HEK293 (cell line): ENCODE measurements at regions not wholly inside any gene's neighbourhood (a gene's known extent, or its start where the extent isn't known, plus 50 kb on each side); places are given as distances from the start of the nearest gene placed in this dataset.

Experiments
- CTCF ChIA-PET: fragments of 350-600 bp; formaldehyde crosslinking; extraction: SDS; loops from one replicate; lab custom pipeline; 2021; ENCODE audit warnings: antibody characterized with exemption; lab: Yijun Ruan, JAX
- POLR2A ChIA-PET: fragments of 300-600 bp; formaldehyde crosslinking; extraction: SDS; loops from one replicate; lab custom pipeline; 2020; ENCODE audit warnings: antibody characterized with exemption, inconsistent platforms; lab: Yijun Ruan, JAX
- H3K27ac ChIP-seq: fragments of 200-500 bp; sonication (Bioruptor generic); 2 replicates; pipeline ENCODE4 v1.5.1; 2014; ENCODE audit warnings: low read depth, low read length, control low read depth, inconsistent platforms; ENCODE audit errors: extremely low read depth
- H3K36me3 ChIP-seq, 2 experiments: fragments of 200-500 bp in 1 of 2; sonication (Bioruptor generic) in 1 of 2; 1 replicate in 1 of 2; 2 replicates in 1 of 2; pipeline ENCODE4 v1.5.1; 2014 to 2017; ENCODE audit warnings: inconsistent platforms in 2 of 2, low read length in 2 of 2; ENCODE audit not compliant: control insufficient read depth in 2 of 2, insufficient read depth in 1 of 2
- H3K4me1 ChIP-seq: fragments of 200-500 bp; sonication (Bioruptor generic); 2 replicates; pipeline ENCODE4 v1.5.1; 2014; ENCODE audit warnings: mild to moderate bottlenecking, low read length, inconsistent platforms; ENCODE audit not compliant: control insufficient read depth, insufficient read depth
- H3K4me3 ChIP-seq: 2 replicates; pipeline ENCODE4 v1.5.1; 2011; ENCODE audit warnings: low read depth, mild to moderate bottlenecking, control low read depth, low read length, moderate library complexity
- H3K9me3 ChIP-seq: fragments of 200-500 bp; sonication (Bioruptor generic); 2 replicates; pipeline ENCODE4 v1.5.1; 2014; ENCODE audit warnings: low read depth, low read length, inconsistent platforms; ENCODE audit not compliant: control insufficient read depth, insufficient read depth
- PRDM4 ChIP-seq: fragments of 450-650 bp; formaldehyde crosslinking; IDR thresholded peaks from 2 replicates; pipeline ENCODE4 v1.5.1; 2017; ENCODE audit warnings: missing biosample characterization, missing genetic modification characterization
- RBAK ChIP-seq: fragments of 450-650 bp; formaldehyde crosslinking; IDR thresholded peaks from 2 replicates; pipeline ENCODE4 v1.5.1; 2016; ENCODE audit warnings: missing biosample characterization, missing genetic modification characterization
- SALL2 ChIP-seq: fragments of 450-650 bp; formaldehyde crosslinking; IDR thresholded peaks from 2 replicates; pipeline ENCODE4 v1.5.0; 2017; ENCODE audit warnings: missing biosample characterization, mild to moderate bottlenecking, missing genetic modification characterization, borderline replicate concordance
- SP2 ChIP-seq: fragments of 450-650 bp; formaldehyde crosslinking; IDR thresholded peaks from 2 replicates; pipeline ENCODE4 v1.5.1; 2016; ENCODE audit warnings: missing biosample characterization, missing genetic modification characterization
- SP7 ChIP-seq: fragments of 450-650 bp; formaldehyde crosslinking; IDR thresholded peaks from 2 replicates; pipeline ENCODE4 v1.5.1; 2016; ENCODE audit warnings: missing biosample characterization, missing genetic modification characterization
- ZBTB1 ChIP-seq: fragments of 450-650 bp; formaldehyde crosslinking; IDR thresholded peaks from 2 replicates; pipeline ENCODE4 v1.5.1; 2016; ENCODE audit warnings: missing biosample characterization, missing genetic modification characterization
- ZBTB21 ChIP-seq: fragments of 450-650 bp; formaldehyde crosslinking; IDR thresholded peaks from 2 replicates; pipeline ENCODE4 v1.5.1; 2017; ENCODE audit warnings: missing biosample characterization, missing genetic modification characterization
- ZBTB49 ChIP-seq: fragments of 450-650 bp; formaldehyde crosslinking; IDR thresholded peaks from 2 replicates; pipeline ENCODE4 v1.5.1; 2016; ENCODE audit warnings: missing biosample characterization, missing genetic modification characterization, low read depth
- ZNF132 ChIP-seq: fragments of 450-650 bp; formaldehyde crosslinking; IDR thresholded peaks from 2 replicates; pipeline ENCODE4 v1.5.1; 2017; ENCODE audit warnings: missing biosample characterization, missing genetic modification characterization, borderline replicate concordance
- ZNF19 ChIP-seq: fragments of 450-650 bp; formaldehyde crosslinking; IDR thresholded peaks from 2 replicates; pipeline ENCODE4; 2016; ENCODE audit warnings: missing biosample characterization, missing genetic modification characterization, low read depth
- ZNF311 ChIP-seq: fragments of 450-650 bp; formaldehyde crosslinking; IDR thresholded peaks from 2 replicates; pipeline ENCODE4 v1.5.1; 2017; ENCODE audit warnings: missing biosample characterization, missing genetic modification characterization, borderline replicate concordance
- ZNF335 ChIP-seq: fragments of 450-650 bp; formaldehyde crosslinking; conservative IDR thresholded peaks from 2 replicates; pipeline ENCODE4 v1.5.1; 2016; ENCODE audit warnings: missing biosample characterization, missing genetic modification characterization
- ZNF404 ChIP-seq: fragments of 450-650 bp; formaldehyde crosslinking; IDR thresholded peaks from 2 replicates; pipeline ENCODE4 v1.5.1; 2017; ENCODE audit warnings: missing biosample characterization, missing genetic modification characterization
- ZNF473 ChIP-seq: fragments of 450-650 bp; formaldehyde crosslinking; IDR thresholded peaks from 2 replicates; pipeline ENCODE4 v1.5.1; 2017; ENCODE audit warnings: missing biosample characterization, missing genetic modification characterization
- ZNF549 ChIP-seq: fragments of 450-650 bp; IDR thresholded peaks from 2 replicates; pipeline ENCODE4 v1.5.1; 2018; ENCODE audit warnings: missing biosample characterization, missing genetic modification characterization, mild to moderate bottlenecking, inconsistent platforms, moderate library complexity
- ZNF561 ChIP-seq: fragments of 450-650 bp; IDR thresholded peaks from 2 replicates; pipeline ENCODE4 v1.5.1; 2018; ENCODE audit warnings: missing biosample characterization, missing genetic modification characterization, borderline replicate concordance
- ZNF596 ChIP-seq: fragments of 450-650 bp; IDR thresholded peaks from 2 replicates; pipeline ENCODE4 v1.5.0; 2018; ENCODE audit warnings: missing biosample characterization, mild to moderate bottlenecking, missing genetic modification characterization, moderate library complexity
- ZNF600 ChIP-seq: fragments of 450-650 bp; formaldehyde crosslinking; IDR thresholded peaks from 2 replicates; pipeline ENCODE4 v1.5.1; 2016; ENCODE audit warnings: missing biosample characterization, missing genetic modification characterization
- ZNF610 ChIP-seq: fragments of 450-650 bp; formaldehyde crosslinking; IDR thresholded peaks from 2 replicates; pipeline ENCODE4 v1.5.1; 2016; ENCODE audit warnings: missing biosample characterization, missing genetic modification characterization, borderline replicate concordance
- ZNF623 ChIP-seq: fragments of 450-650 bp; formaldehyde crosslinking; IDR thresholded peaks from 2 replicates; pipeline ENCODE4 v1.5.1; 2016; ENCODE audit warnings: missing biosample characterization, missing genetic modification characterization
- ZNF629 ChIP-seq: fragments of 450-650 bp; formaldehyde crosslinking; IDR thresholded peaks from 2 replicates; pipeline ENCODE4 v1.5.1; 2017; ENCODE audit warnings: missing biosample characterization, missing genetic modification characterization
- ZNF664 ChIP-seq: fragments of 450-650 bp; formaldehyde crosslinking; IDR thresholded peaks from 2 replicates; pipeline ENCODE4 v1.5.1; 2016; ENCODE audit warnings: missing biosample characterization, missing genetic modification characterization
- ZNF701 ChIP-seq: fragments of 450-650 bp; formaldehyde crosslinking; IDR thresholded peaks from 2 replicates; pipeline ENCODE4 v1.5.1; 2016; ENCODE audit warnings: missing biosample characterization, missing genetic modification characterization
- ZNF777 ChIP-seq: fragments of 450-650 bp; formaldehyde crosslinking; IDR thresholded peaks from 2 replicates; pipeline ENCODE4 v1.5.1; 2017; ENCODE audit warnings: missing biosample characterization, missing genetic modification characterization, borderline replicate concordance
- ZNF785 ChIP-seq: fragments of 450-650 bp; formaldehyde crosslinking; IDR thresholded peaks from 2 replicates; pipeline ENCODE4 v1.5.1; 2016; ENCODE audit warnings: missing biosample characterization, missing genetic modification characterization
- ZNF837 ChIP-seq: fragments of 450-650 bp; formaldehyde crosslinking; IDR thresholded peaks from 2 replicates; pipeline ENCODE4 v1.5.1; 2016; ENCODE audit warnings: missing biosample characterization, missing genetic modification characterization
- TF ChIP-seq, protein P1 (sequence below): fragments of 450-650 bp; formaldehyde crosslinking; IDR thresholded peaks from 2 replicates; pipeline ENCODE4 v1.5.1; 2016; ENCODE audit warnings: missing biosample characterization, missing genetic modification characterization

DNA sequence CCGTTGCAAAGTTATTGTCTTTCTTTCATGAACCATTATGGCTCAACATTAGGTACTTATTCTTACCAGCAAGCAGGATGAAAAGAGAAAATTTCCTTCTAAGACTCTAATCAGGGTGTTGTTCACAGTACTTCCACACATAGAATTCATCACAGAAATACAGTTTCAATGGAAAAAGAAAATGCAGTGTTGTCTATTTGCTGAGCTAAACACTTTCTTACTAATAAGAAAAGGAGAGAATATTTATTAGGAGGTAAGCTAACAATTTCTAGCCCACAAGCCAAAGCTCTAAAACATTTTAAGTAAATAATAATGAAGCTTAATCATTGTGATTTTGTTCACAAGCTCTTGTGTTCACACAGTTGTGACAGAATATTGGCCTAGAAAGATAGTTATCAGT lies 1772.8 kb upstream of the PCDH7 start:
- Histone ChIP-seq H3K9me3 (no peaks in the 10 kb centered on the region), H3K4me1 (no peaks in the 10 kb centered on the region)
- TF ChIP-seq PRDM4 (tag by site-specific recombination), result no peak
- no peak for TF ChIP-seq ZNF600 (tag by site-specific recombination)
- TF ChIP-seq ZNF473 (tag by site-specific recombination), result no peak
- no peak for TF ChIP-seq ZNF335 (tag by site-specific recombination)
- no peak for TF ChIP-seq ZNF610 (tag by site-specific recombination)
- no peak for TF ChIP-seq RBAK (tag by site-specific recombination)
- no peak for TF ChIP-seq ZNF785 (tag by site-specific recombination)
- no peak for TF ChIP-seq ZNF629
- no peak for TF ChIP-seq ZNF19
- TF ChIP-seq SP2 (tag by site-specific recombination), result no peak
- no peak for TF ChIP-seq ZNF837
- no peak for TF ChIP-seq ZNF132
- TF ChIP-seq, protein P1, sequence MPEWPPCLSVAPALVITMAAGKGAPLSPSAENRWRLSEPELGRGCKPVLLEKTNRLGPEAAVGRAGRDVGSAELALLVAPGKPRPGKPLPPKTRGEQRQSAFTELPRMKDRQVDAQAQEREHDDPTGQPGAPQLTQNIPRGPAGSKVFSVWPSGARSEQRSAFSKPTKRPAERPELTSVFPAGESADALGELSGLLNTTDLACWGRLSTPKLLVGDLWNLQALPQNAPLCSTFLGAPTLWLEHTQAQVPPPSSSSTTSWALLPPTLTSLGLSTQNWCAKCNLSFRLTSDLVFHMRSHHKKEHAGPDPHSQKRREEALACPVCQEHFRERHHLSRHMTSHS (tag by site-specific recombination), result no peak
- no peak for TF ChIP-seq SP7
- TF ChIP-seq ZNF664 (tag by site-specific recombination), result no peak
- TF ChIP-seq ZNF549 (tag by site-specific recombination), result no peak
- no peak for TF ChIP-seq ZNF404 (tag by site-specific recombination)
- no peak for TF ChIP-seq ZBTB21 (tag by site-specific recombination)
- TF ChIP-seq ZNF596, result no peak
- TF ChIP-seq ZBTB1 (tag by site-specific recombination), result no peak
- TF ChIP-seq, all 188 proteins: peak for 0
- Histone ChIP-seq H3K27ac (no peak overlapping the region), H3K36me3 (no peaks in the 10 kb centered on the region), H3K4me3 (no peak overlapping the region)
- POLR2A ChIA-PET, result no interaction called here
- CTCF ChIA-PET, result no interaction called here

DNA sequence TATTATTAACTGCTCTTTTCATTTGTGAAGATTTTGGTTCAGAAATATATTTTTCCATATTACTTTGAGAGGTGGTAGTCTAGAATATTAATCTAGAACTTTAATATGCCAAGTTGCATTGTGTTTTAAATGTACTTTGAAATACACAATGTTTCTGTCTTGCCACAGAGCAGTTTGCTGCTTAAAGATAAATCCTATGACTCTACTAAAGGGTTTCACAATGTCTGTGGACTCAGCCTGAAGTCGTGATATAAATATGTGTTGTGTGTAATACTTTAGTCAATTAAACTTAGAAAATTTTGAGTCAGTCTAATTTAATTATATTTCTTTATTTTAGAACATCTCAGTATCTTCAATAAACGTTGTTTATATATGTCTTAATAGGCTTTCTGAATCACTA lies 1771.7 kb upstream of the PCDH7 start:
- Histone ChIP-seq H3K27ac (no peak overlapping the region), H3K4me1 (no peaks in the 10 kb centered on the region), H3K36me3 (no peaks in the 10 kb centered on the region), H3K4me3 (no peak overlapping the region), H3K9me3 (no peaks in the 10 kb centered on the region)
- POLR2A ChIA-PET, result no interaction called here
- CTCF ChIA-PET, result no interaction called here
- no peak for TF ChIP-seq ZBTB49 (tag by site-specific recombination)
- TF ChIP-seq ZNF623 (tag by site-specific recombination), result no peak
- TF ChIP-seq SALL2 (tag by site-specific recombination), result no peak
- TF ChIP-seq ZNF777 (tag by site-specific recombination), result no peak
- no peak for TF ChIP-seq ZNF561 (tag by site-specific recombination)
- no peak for TF ChIP-seq ZNF311 (tag by site-specific recombination)
- TF ChIP-seq ZNF701, result no peak
